Smooth muscle cell (in vitro differentiated cells): ENCODE measurements at regions not wholly inside any gene's neighbourhood (a gene's known extent, or its start where the extent isn't known, plus 50 kb on each side); places are given as distances from the start of the nearest gene placed in this dataset.

Source experiments
- DNase-seq: peaks from one replicate; lab custom pipeline; 2025; ENCODE audit not compliant: unreplicated experiment; lab: John Stamatoyannopoulos, UW
- H2AFZ ChIP-seq: fragments of 200-600 bp; sonication (generic); 2 replicates; pipeline ENCODE4 v1.6.0; 2016; ENCODE audit warnings: antibody characterized with exemption, low read depth, mild to moderate bottlenecking
- H3F3A ChIP-seq: fragments of 200-600 bp; sonication (generic); 2 replicates; pipeline ENCODE4 v1.6.0; 2017; ENCODE audit warnings: antibody characterized with exemption, low read depth
- H3K27ac ChIP-seq: fragments of 200-600 bp; sonication (generic); 2 replicates; pipeline ENCODE4 v1.5.1; 2016; ENCODE audit warnings: low read depth, mild to moderate bottlenecking
- H3K27me3 ChIP-seq: fragments of 200-600 bp; sonication (generic); 2 replicates; pipeline ENCODE4 v1.6.1; 2016; ENCODE audit warnings: low read depth, mild to moderate bottlenecking
- H3K36me3 ChIP-seq: fragments of 200-600 bp; sonication (generic); 2 replicates; pipeline ENCODE4 v1.5.1; 2016; ENCODE audit warnings: low read depth
- H3K4me1 ChIP-seq: fragments of 200-600 bp; sonication (generic); 2 replicates; pipeline ENCODE4 v1.5.1; 2016; ENCODE audit warnings: low read depth
- H3K4me2 ChIP-seq: fragments of 200-600 bp; sonication (generic); 2 replicates; pipeline ENCODE4 v1.6.0; 2016; ENCODE audit warnings: mild to moderate bottlenecking
- H3K4me3 ChIP-seq: fragments of 200-600 bp; sonication (generic); 2 replicates; pipeline ENCODE4 v1.5.1; 2016; ENCODE audit warnings: mild to moderate bottlenecking
- H3K79me2 ChIP-seq: fragments of 200-600 bp; sonication (generic); 2 replicates; pipeline ENCODE4 v1.6.0; 2016; ENCODE audit warnings: low read depth, mild to moderate bottlenecking
- H3K9ac ChIP-seq: fragments of 200-600 bp; sonication (generic); 2 replicates; pipeline ENCODE4 v1.6.0; 2016; ENCODE audit warnings: low read depth
- H3K9me3 ChIP-seq: fragments of 200-600 bp; sonication (generic); replicated peaks from 2 replicates; pipeline ENCODE4 v1.5.1; 2016; ENCODE audit warnings: low read depth
- H4K20me1 ChIP-seq: fragments of 200-600 bp; sonication (generic); 2 replicates; pipeline ENCODE4 v1.6.0; 2016; ENCODE audit warnings: low read depth
- WGBS: methylation state at CpG from one replicate; pipeline ENCODE4 v1.1.7; 2016; ENCODE audit warnings: low lambda C conversion rate; 5-methylcytosine and 5-hydroxymethylcytosine counted together
- TF ChIP-seq, protein P1 (sequence below): fragments of 200-600 bp; sonication (generic); IDR thresholded peaks from 2 replicates; pipeline ENCODE4 v1.5.1; 2017; ENCODE audit warnings: borderline replicate concordance, mild to moderate bottlenecking, antibody characterized with exemption; ENCODE audit not compliant: insufficient read depth, poor library complexity, severe bottlenecking

DNA sequence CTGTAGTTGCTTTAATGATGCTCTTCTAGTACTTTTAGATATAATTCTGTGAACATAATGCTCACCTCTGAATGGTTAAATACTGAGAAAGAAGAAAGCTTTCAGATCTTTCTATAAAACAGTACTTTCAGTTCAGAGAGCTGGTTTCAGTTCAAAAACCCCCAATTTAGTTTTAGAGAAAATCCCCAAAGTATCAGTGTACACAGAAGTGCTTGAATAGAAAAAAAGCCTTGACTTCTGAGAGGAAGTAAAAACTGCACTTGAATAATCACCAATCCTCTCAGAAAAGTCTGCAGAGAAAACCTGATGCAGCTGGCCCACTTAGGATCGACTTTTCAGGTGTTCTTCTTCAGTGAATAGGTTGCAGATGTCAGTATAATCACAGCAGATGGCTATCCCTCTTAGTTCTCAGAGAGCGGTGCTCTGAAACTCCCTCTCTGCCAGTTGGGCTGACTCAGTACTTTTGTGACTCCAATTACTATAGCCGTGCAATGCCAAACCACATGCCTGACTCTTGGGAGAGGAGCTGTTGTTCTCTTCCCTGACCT lies 616.3 kb downstream of the LRFN5 start:
- Histone ChIP-seq H3K27ac (no peak overlapping the region), H4K20me1 (no peaks in the 10 kb centered on the region), H3K4me1 (no peaks in the 10 kb centered on the region), H3K9ac (no peak overlapping the region), H3K4me3 (no peak overlapping the region), H3K9me3 (no peaks in the 10 kb centered on the region), H3K4me2 (no peak overlapping the region), H3F3A (no peaks in the 10 kb centered on the region), H3K79me2 (no peaks in the 10 kb centered on the region), H3K27me3 (no peaks in the 10 kb centered on the region), H2AFZ (peak overlapping the region; percentile 64), H3K36me3 (no peaks in the 10 kb centered on the region)
- WGBS: 42% methylated on average over 3 of the region's 3 CpGs
- TF ChIP-seq, protein P1, sequence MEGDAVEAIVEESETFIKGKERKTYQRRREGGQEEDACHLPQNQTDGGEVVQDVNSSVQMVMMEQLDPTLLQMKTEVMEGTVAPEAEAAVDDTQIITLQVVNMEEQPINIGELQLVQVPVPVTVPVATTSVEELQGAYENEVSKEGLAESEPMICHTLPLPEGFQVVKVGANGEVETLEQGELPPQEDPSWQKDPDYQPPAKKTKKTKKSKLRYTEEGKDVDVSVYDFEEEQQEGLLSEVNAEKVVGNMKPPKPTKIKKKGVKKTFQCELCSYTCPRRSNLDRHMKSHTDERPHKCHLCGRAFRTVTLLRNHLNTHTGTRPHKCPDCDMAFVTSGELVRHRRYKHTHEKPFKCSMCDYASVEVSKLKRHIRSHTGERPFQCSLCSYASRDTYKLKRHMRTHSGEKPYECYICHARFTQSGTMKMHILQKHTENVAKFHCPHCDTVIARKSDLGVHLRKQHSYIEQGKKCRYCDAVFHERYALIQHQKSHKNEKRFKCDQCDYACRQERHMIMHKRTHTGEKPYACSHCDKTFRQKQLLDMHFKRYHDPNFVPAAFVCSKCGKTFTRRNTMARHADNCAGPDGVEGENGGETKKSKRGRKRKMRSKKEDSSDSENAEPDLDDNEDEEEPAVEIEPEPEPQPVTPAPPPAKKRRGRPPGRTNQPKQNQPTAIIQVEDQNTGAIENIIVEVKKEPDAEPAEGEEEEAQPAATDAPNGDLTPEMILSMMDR: no peak
- no peak for DNase-seq

DNA sequence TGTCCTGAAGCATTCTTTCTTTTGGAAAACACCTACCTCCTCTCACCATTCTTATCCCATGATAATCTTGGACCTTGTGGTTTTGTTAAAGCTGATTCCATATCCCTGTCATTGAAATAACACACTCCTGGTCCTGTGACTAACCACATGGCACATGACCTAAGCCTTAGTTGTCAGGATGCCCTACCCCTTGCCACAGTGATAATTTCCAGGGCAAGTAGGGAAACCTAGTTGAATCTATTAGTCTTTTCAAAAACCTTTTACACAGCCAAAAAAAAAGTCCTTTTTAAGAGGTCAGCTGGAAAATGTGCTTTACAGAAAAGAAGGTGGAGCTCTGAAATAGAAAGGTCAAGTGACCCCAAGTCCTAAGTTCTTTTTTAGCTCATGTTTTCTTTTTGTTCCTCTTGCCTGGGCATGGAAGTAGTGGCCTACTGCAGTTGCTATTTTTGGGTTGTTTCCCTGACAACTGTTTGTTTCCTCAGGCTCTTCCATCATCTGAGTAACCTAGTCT lies 608.4 kb downstream of the LRFN5 start:
- peak overlapping the region; percentile 35 for H3K4me2 ChIP-seq
- H3K27me3 ChIP-seq: no peaks in the 10 kb centered on the region
- TF ChIP-seq, protein P1: no peak
- H3K27ac ChIP-seq: peak overlapping the region; percentile 49
- H3K4me1 ChIP-seq: peaks cover 7% of the 10 kb centered on the region
- H2AFZ ChIP-seq: peak overlapping the region; percentile 35
- H4K20me1 ChIP-seq: no peaks in the 10 kb centered on the region
- no peaks in the 10 kb centered on the region for H3K9me3 ChIP-seq
- peak overlapping the region; percentile 12 for H3K9ac ChIP-seq
- H3K79me2 ChIP-seq: no peaks in the 10 kb centered on the region
- no peaks in the 10 kb centered on the region for H3F3A ChIP-seq
- DNase-seq: no peak
- no peak overlapping the region for H3K4me3 ChIP-seq
- no peaks in the 10 kb centered on the region for H3K36me3 ChIP-seq

DNA sequence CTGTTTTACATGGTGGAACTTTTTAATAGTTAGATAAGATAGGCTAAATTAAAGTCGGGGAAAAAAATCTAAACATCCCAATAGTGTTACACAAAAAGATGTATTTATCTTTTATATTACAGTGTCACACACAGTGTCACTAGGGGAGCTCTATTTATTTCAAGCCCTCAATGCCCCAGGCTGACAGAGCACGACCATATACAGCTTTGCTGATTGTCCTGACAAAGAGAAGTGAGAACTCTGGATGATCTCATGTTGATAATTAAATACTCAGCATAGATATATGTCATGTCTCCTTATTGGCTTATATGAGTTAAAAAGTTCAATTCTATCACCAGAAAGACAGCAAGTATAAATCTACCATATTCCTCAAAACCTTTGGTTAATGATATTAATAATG lies 594.3 kb downstream of the LRFN5 start:
- Histone ChIP-seq H3K9me3 (no peaks in the 10 kb centered on the region), H3K4me2 (no peak overlapping the region), H4K20me1 (no peaks in the 10 kb centered on the region), H3F3A (no peaks in the 10 kb centered on the region), H3K79me2 (no peaks in the 10 kb centered on the region), H3K36me3 (no peaks in the 10 kb centered on the region), H2AFZ (no peak overlapping the region), H3K9ac (no peak overlapping the region), H3K4me3 (no peak overlapping the region), H3K27ac (no peak overlapping the region), H3K4me1 (no peaks in the 10 kb centered on the region), H3K27me3 (no peaks in the 10 kb centered on the region)
- TF ChIP-seq, protein P1: no peak
- 81% methylated on average over 2 of the region's 2 CpGs for WGBS
- DNase-seq: no peak

DNA sequence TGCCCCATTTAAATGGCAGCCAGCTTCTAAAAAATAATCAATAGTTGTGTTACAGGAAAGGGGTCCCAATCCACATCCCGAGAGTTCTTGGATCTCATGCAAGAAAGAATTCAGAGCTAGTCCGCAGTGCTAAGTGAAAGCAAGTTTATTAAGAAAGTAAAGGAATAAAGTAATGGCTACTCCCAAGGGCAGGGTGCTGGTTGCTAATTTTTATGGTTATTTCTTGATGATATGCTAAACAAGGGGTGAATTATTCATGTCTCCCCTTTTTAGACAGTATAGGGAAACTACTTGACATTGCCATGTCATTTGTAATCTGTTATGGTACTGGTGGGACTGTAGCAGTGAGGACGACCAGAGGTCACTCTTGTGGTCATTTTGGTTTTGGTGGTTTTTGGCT lies 591.3 kb downstream of the LRFN5 start:
- Histone ChIP-seq H3F3A (peaks cover 5% of the 10 kb centered on the region), H3K9me3 (no peaks in the 10 kb centered on the region), H3K4me2 (no peak overlapping the region), H3K27ac (no peak overlapping the region), H3K36me3 (no peaks in the 10 kb centered on the region), H2AFZ (no peak overlapping the region), H3K4me3 (no peak overlapping the region), H3K27me3 (no peaks in the 10 kb centered on the region), H3K4me1 (no peaks in the 10 kb centered on the region), H3K9ac (no peak overlapping the region), H3K79me2 (no peaks in the 10 kb centered on the region), H4K20me1 (no peaks in the 10 kb centered on the region)
- WGBS: 72% methylated on average over 3 of the region's 3 CpGs
- no peak for DNase-seq
- TF ChIP-seq, protein P1: no peak
